Vagina (tissue), 2 donors: ENCODE measurements at regions not wholly inside any gene's neighbourhood (a gene's known extent, or its start where the extent isn't known, plus 50 kb on each side); places are given as distances from the start of the nearest gene placed in this dataset.

Source experiments
- DNase-seq, 2 donors: peaks; one replicate each; pipeline ENCODE4 v3.0.0-alpha.2; 2017; ENCODE audit errors: extremely low spot score in 2 of 2
- H3K27ac ChIP-seq: fragments of 200-600 bp; sonication (generic); one replicate; pipeline ENCODE4 v1.5.1; 2019
- H3K27me3 ChIP-seq: fragments of 200-600 bp; sonication (generic); one replicate; pipeline ENCODE4 v1.5.1; 2019
- H3K36me3 ChIP-seq, 2 donors: fragments of 200-600 bp; sonication (generic); one replicate each; pipeline ENCODE4 v1.5.1; 2017 to 2019
- H3K4me1 ChIP-seq: fragments of 200-600 bp; sonication (generic); one replicate; pipeline ENCODE4 v1.5.1; 2019
- H3K4me3 ChIP-seq, 2 donors: fragments of 200-600 bp; sonication (generic); 1 replicate in 1 of 2; 2 replicates in 1 of 2; pipeline ENCODE4 v1.5.1; 2016 to 2019
- H3K9me3 ChIP-seq: fragments of 200-600 bp; sonication (generic); one replicate; pipeline ENCODE4 v1.5.1; 2019
- CTCF ChIP-seq, 3 experiments: fragments of 450-650 bp in 2 of 3; fragments of 200-600 bp in 1 of 3; sonication (generic) in 1 of 3; IDR thresholded peaks; one replicate each; pipeline ENCODE4 v1.5.1; 2017 to 2019; ENCODE audit warnings: antibody characterized with exemption in 3 of 3, mild to moderate bottlenecking in 2 of 3, moderate library complexity in 2 of 3
- POLR2A ChIP-seq, 2 donors: fragments of 450-650 bp; IDR thresholded peaks; one replicate each; pipeline ENCODE4 v1.6.1; 2017; ENCODE audit warnings: antibody characterized with exemption in 2 of 2, mild to moderate bottlenecking in 2 of 2, moderate library complexity in 2 of 2
- POLR2AphosphoS5 ChIP-seq, 2 donors: sonication (generic); formaldehyde crosslinking; IDR thresholded peaks; one replicate each; pipeline ENCODE4 v1.9.0; 2017; ENCODE audit warnings: antibody characterized with exemption in 2 of 2, mild to moderate bottlenecking in 2 of 2, low read depth in 1 of 2; ENCODE audit not compliant: insufficient read depth in 1 of 2
- intact Hi-C: fragments of 100-400 bp; cut with DNase I; formaldehyde crosslinking; loops from one replicate; pipeline ENCODE4 v1.15.1; 2023

DNA sequence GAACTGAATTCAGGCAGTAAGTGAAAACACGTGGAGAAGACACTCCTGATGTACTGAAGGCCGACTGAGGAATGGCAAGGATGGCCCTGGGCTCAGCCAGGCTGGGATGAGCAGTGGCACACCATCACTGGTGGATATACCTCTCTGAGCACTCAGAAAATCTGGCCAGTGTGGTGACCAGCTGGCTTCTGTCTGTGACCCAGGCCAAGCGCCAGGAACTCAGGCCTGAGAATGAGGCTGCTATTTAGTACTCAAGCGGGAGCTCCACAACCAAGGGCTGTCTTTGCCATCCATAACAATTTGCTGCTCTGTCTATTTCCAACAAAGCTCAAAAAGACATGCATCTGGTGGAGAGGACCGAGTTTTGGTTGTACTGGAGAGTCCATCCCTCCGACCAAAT is 586.3 kb downstream of the BCL11B start:
- Histone ChIP-seq H3K4me1 (no peaks in the 10 kb centered on the region), H3K4me3 (no peak overlapping the region), H3K27ac (no peak overlapping the region), H3K27me3 (no peaks in the 10 kb centered on the region), H3K9me3 (no peaks in the 10 kb centered on the region), H3K36me3 (no peaks in the 10 kb centered on the region)
- intact Hi-C loops, result no loop called here
- TF ChIP-seq POLR2A (IDR thresholded peaks at IDR 0.05) (no peak), CTCF (IDR thresholded peaks at IDR 0.05) (no peak), POLR2AphosphoS5 (IDR thresholded peaks at IDR 0.05; ENCODE audit: insufficient read depth in 1 of 2, low read depth in 1 of 2) (no peak)
- no peak for DNase-seq

DNA sequence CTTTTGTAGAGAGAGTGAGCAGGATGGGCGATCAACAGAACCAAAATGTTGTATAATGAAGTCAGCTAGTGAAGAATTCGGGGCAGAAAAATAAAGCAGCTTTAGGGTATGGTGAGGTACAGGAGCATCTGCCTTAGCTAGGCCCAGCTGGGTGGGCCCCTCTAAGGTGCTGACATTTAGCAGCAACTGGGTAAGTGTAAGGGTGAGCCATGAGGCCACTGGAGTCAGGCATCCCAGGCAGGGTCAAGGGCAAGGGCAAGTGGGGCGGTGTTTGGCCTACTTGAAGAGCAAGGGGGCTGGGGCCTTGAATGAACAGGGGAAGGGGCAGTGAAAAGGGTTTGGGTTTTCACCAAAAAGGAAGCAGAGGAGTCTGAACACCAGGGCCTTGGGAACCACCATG is 583.6 kb downstream of the BCL11B start:
- no peak overlapping the region for H3K4me3 ChIP-seq
- DNase-seq, result peak in 1 of 2 donors; percentile 67
- intact Hi-C loops, result no loop called here
- no peak overlapping the region for H3K27ac ChIP-seq
- H3K4me1 ChIP-seq, result no peaks in the 10 kb centered on the region
- no peaks in the 10 kb centered on the region for H3K27me3 ChIP-seq
- no peak for TF ChIP-seq POLR2A (IDR thresholded peaks at IDR 0.05)
- H3K36me3 ChIP-seq, result no peaks in the 10 kb centered on the region
- H3K9me3 ChIP-seq, result no peaks in the 10 kb centered on the region

GRCh38 chr14:98689951-98690350 is 582.0 kb downstream of the BCL11B start:
- H3K27ac ChIP-seq, result no peak overlapping the region
- no peaks in the 10 kb centered on the region for H3K36me3 ChIP-seq
- no peaks in the 10 kb centered on the region for H3K9me3 ChIP-seq
- TF ChIP-seq CTCF (IDR thresholded peaks at IDR 0.05), result no peak
- TF ChIP-seq POLR2AphosphoS5 (IDR thresholded peaks at IDR 0.05; ENCODE audit: insufficient read depth in 1 of 2, low read depth in 1 of 2), result no peak
- TF ChIP-seq POLR2A (IDR thresholded peaks at IDR 0.05), result no peak
- no peak for DNase-seq
- H3K27me3 ChIP-seq, result no peaks in the 10 kb centered on the region
- intact Hi-C loops, result no loop called here
- no peaks in the 10 kb centered on the region for H3K4me1 ChIP-seq
- H3K4me3 ChIP-seq, result no peak overlapping the region

DNA sequence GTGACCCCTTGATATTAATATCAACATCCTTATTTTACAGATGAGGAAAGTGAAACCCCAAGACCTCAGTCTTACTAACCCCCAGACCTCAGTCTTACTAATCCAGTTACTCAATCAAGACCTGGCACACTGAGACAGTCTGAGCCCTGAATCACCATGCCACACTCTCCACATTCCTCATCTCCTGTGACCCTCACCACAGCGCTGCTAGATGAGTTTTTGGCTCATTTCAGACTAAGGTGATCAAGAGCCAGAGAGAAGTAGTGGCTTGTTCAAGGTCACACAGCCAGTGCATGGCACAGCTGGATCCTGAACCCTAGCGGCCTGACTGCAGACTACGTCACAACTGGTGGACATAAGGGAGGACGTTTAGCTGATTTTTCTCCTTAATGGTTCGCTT is 579.2 kb downstream of the BCL11B start:
- no peaks in the 10 kb centered on the region for H3K4me1 ChIP-seq
- no peak overlapping the region for H3K27ac ChIP-seq
- intact Hi-C loops, result no loop called here
- H3K9me3 ChIP-seq, result no peaks in the 10 kb centered on the region
- TF ChIP-seq POLR2A (IDR thresholded peaks at IDR 0.05), result no peak
- TF ChIP-seq CTCF (IDR thresholded peaks at IDR 0.05), result no peak
- no peak for TF ChIP-seq POLR2AphosphoS5 (IDR thresholded peaks at IDR 0.05; ENCODE audit: insufficient read depth in 1 of 2, low read depth in 1 of 2)
- no peaks in the 10 kb centered on the region for H3K36me3 ChIP-seq
- no peaks in the 10 kb centered on the region for H3K27me3 ChIP-seq
- no peak overlapping the region for H3K4me3 ChIP-seq
- DNase-seq, result no peak

GRCh38 chr14:98694541-98694940 is 577.5 kb downstream of the BCL11B start:
- H3K4me1 ChIP-seq, result no peaks in the 10 kb centered on the region
- H3K36me3 ChIP-seq, result no peaks in the 10 kb centered on the region
- TF ChIP-seq POLR2A (IDR thresholded peaks at IDR 0.05), result no peak
- no peak for TF ChIP-seq POLR2AphosphoS5 (IDR thresholded peaks at IDR 0.05; ENCODE audit: insufficient read depth in 1 of 2, low read depth in 1 of 2)
- TF ChIP-seq CTCF (IDR thresholded peaks at IDR 0.05), result no peak
- no peak for DNase-seq
- no peaks in the 10 kb centered on the region for H3K27me3 ChIP-seq
- intact Hi-C loops, result no loop called here
- no peaks in the 10 kb centered on the region for H3K9me3 ChIP-seq
- H3K27ac ChIP-seq, result no peak overlapping the region
- H3K4me3 ChIP-seq, result no peak overlapping the region

DNA sequence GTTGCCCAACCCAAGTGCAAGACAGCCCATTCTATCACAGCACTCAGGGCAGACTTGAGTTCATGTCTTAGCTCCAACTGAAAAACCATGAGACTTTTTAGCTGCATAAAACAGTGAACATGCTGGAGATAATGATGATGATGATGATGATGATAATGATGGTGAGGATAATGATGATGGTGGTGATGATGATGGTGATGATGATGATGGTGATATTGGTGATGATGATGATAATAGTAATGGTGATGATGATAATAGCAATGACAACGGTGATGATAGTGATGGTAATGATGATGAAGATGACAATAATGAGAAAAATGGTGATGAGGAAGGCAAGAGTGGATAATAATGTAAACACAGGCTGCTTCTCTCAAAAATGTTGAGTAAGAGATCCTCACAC is 576.2 kb downstream of the BCL11B start:
- Histone ChIP-seq H3K9me3 (no peaks in the 10 kb centered on the region), H3K36me3 (no peaks in the 10 kb centered on the region), H3K4me3 (no peak overlapping the region), H3K27ac (no peak overlapping the region), H3K27me3 (no peaks in the 10 kb centered on the region), H3K4me1 (no peaks in the 10 kb centered on the region)
- TF ChIP-seq CTCF (IDR thresholded peaks at IDR 0.05) (no peak), POLR2A (IDR thresholded peaks at IDR 0.05) (no peak), POLR2AphosphoS5 (IDR thresholded peaks at IDR 0.05; ENCODE audit: insufficient read depth in 1 of 2, low read depth in 1 of 2) (no peak)
- intact Hi-C loops, result no loop called here
- DNase-seq, result no peak
